ENCODE measurements at regions not wholly inside any gene's neighbourhood (a gene's known extent, or its start where the extent isn't known, plus 50 kb on each side); places are given as distances from the start of the nearest gene placed in this dataset.

- no peaks in the 10 kb centered on the region for H3K36me3 ChIP-seq (ENCODE audit: control insufficient read depth in 4 of 4, insufficient read depth in 4 of 4, low read length in 3 of 4)
- 85% methylated on average over 2 of the region's 4 CpGs for WGBS (ENCODE audit: insufficient coverage)
- POLR2A ChIA-PET, result no interaction called here
Measured at GRCh38 chr9:28264368-28264767, 691.1 kb upstream of the C9orf72 start.

GRCh38 chr9:28267351-28267750 lies 694.1 kb upstream of the C9orf72 start:
- no peak for DNase-seq
- CTCF ChIA-PET, result no interaction called here
- Histone ChIP-seq H3K27ac (ENCODE audit: insufficient read depth in 1 of 2, low read depth in 1 of 2, low read length in 2 of 2, poor library complexity in 1 of 2, severe bottlenecking in 2 of 2) (no peak overlapping the region), H3K4me1 (ENCODE audit: control extremely low read depth in 1 of 4, control insufficient read depth in 4 of 4, insufficient read depth in 4 of 4, low read length in 3 of 4) (no peaks in the 10 kb centered on the region), H3K9me3 (ENCODE audit: control extremely low read depth in 1 of 5, control insufficient read depth in 4 of 5, insufficient read depth in 2 of 5, low read depth in 1 of 5, low read length in 4 of 5) (no peaks in the 10 kb centered on the region), H3K4me3 (ENCODE audit: control insufficient read depth in 1 of 7, extremely low read depth in 1 of 7, insufficient read depth in 4 of 7, low read depth in 2 of 7, low read length in 6 of 7) (no peak overlapping the region), H3K27me3 (replicated peaks in 2 of 5; ENCODE audit: control insufficient read depth in 4 of 5, insufficient read depth in 5 of 5, low read length in 4 of 5) (no peaks in the 10 kb centered on the region), H3K36me3 (ENCODE audit: control insufficient read depth in 4 of 4, insufficient read depth in 4 of 4, low read length in 3 of 4) (no peaks in the 10 kb centered on the region)
- WGBS (ENCODE audit: insufficient coverage), result 81% methylated on average over 5 of the region's 6 CpGs
- POLR2A ChIA-PET, result no interaction called here

More at GRCh38 chr9:28264368-28264767, 691.1 kb upstream of the C9orf72 start:
- DNase-seq, result no peak
- no peak overlapping the region for H3K4me3 ChIP-seq (ENCODE audit: control insufficient read depth in 1 of 7, extremely low read depth in 1 of 7, insufficient read depth in 4 of 7, low read depth in 2 of 7, low read length in 6 of 7)
- no peak overlapping the region for H3K27ac ChIP-seq (ENCODE audit: insufficient read depth in 1 of 2, low read depth in 1 of 2, low read length in 2 of 2, poor library complexity in 1 of 2, severe bottlenecking in 2 of 2)
- CTCF ChIA-PET, result no interaction called here
- no peaks in the 10 kb centered on the region for H3K4me1 ChIP-seq (ENCODE audit: control extremely low read depth in 1 of 4, control insufficient read depth in 4 of 4, insufficient read depth in 4 of 4, low read length in 3 of 4)
- no peaks in the 10 kb centered on the region for H3K27me3 ChIP-seq (replicated peaks in 2 of 5; ENCODE audit: control insufficient read depth in 4 of 5, insufficient read depth in 5 of 5, low read length in 4 of 5)
- no peaks in the 10 kb centered on the region for H3K9me3 ChIP-seq (ENCODE audit: control extremely low read depth in 1 of 5, control insufficient read depth in 4 of 5, insufficient read depth in 2 of 5, low read depth in 1 of 5, low read length in 4 of 5)

- Histone ChIP-seq H3K27ac (ENCODE audit: insufficient read depth in 1 of 2, low read depth in 1 of 2, low read length in 2 of 2, poor library complexity in 1 of 2, severe bottlenecking in 2 of 2) (no peak overlapping the region), H3K9me3 (ENCODE audit: control extremely low read depth in 1 of 5, control insufficient read depth in 4 of 5, insufficient read depth in 2 of 5, low read depth in 1 of 5, low read length in 4 of 5) (no peaks in the 10 kb centered on the region), H3K27me3 (replicated peaks in 2 of 5; ENCODE audit: control insufficient read depth in 4 of 5, insufficient read depth in 5 of 5, low read length in 4 of 5) (no peaks in the 10 kb centered on the region), H3K4me1 (ENCODE audit: control extremely low read depth in 1 of 4, control insufficient read depth in 4 of 4, insufficient read depth in 4 of 4, low read length in 3 of 4) (no peaks in the 10 kb centered on the region), H3K4me3 (ENCODE audit: control insufficient read depth in 1 of 7, extremely low read depth in 1 of 7, insufficient read depth in 4 of 7, low read depth in 2 of 7, low read length in 6 of 7) (no peak overlapping the region), H3K36me3 (ENCODE audit: control insufficient read depth in 4 of 4, insufficient read depth in 4 of 4, low read length in 3 of 4) (no peaks in the 10 kb centered on the region)
- POLR2A ChIA-PET, result no interaction called here
- 92% methylated on average over 2 of the region's 4 CpGs for WGBS (ENCODE audit: insufficient coverage)
- CTCF ChIA-PET, result no interaction called here
- DNase-seq, result no peak
Measured at GRCh38 chr9:28270156-28270555, 696.9 kb upstream of the C9orf72 start.

GRCh38 chr9:28272127-28272526 lies 698.8 kb upstream of the C9orf72 start:
- WGBS (ENCODE audit: insufficient coverage), result 95% methylated on average over 3 of the region's 4 CpGs
- Histone ChIP-seq H3K9me3 (ENCODE audit: control extremely low read depth in 1 of 5, control insufficient read depth in 4 of 5, insufficient read depth in 2 of 5, low read depth in 1 of 5, low read length in 4 of 5) (no peaks in the 10 kb centered on the region), H3K4me3 (ENCODE audit: control insufficient read depth in 1 of 7, extremely low read depth in 1 of 7, insufficient read depth in 4 of 7, low read depth in 2 of 7, low read length in 6 of 7) (no peak overlapping the region), H3K27ac (ENCODE audit: insufficient read depth in 1 of 2, low read depth in 1 of 2, low read length in 2 of 2, poor library complexity in 1 of 2, severe bottlenecking in 2 of 2) (no peak overlapping the region), H3K4me1 (ENCODE audit: control extremely low read depth in 1 of 4, control insufficient read depth in 4 of 4, insufficient read depth in 4 of 4, low read length in 3 of 4) (no peaks in the 10 kb centered on the region), H3K36me3 (ENCODE audit: control insufficient read depth in 4 of 4, insufficient read depth in 4 of 4, low read length in 3 of 4) (no peaks in the 10 kb centered on the region), H3K27me3 (replicated peaks in 2 of 5; ENCODE audit: control insufficient read depth in 4 of 5, insufficient read depth in 5 of 5, low read length in 4 of 5) (no peaks in the 10 kb centered on the region)
- CTCF ChIA-PET, result no interaction called here
- POLR2A ChIA-PET, result no interaction called here
- DNase-seq, result no peak

- H3K4me1 ChIP-seq (ENCODE audit: control extremely low read depth in 1 of 4, control insufficient read depth in 4 of 4, insufficient read depth in 4 of 4, low read length in 3 of 4), result no peaks in the 10 kb centered on the region
- H3K27ac ChIP-seq (ENCODE audit: insufficient read depth in 1 of 2, low read depth in 1 of 2, low read length in 2 of 2, poor library complexity in 1 of 2, severe bottlenecking in 2 of 2), result no peak overlapping the region
- no peaks in the 10 kb centered on the region for H3K36me3 ChIP-seq (ENCODE audit: control insufficient read depth in 4 of 4, insufficient read depth in 4 of 4, low read length in 3 of 4)
- POLR2A ChIA-PET, result no interaction called here
- WGBS (ENCODE audit: insufficient coverage), result 56% methylated on average over 4 of the region's 4 CpGs
- H3K27me3 ChIP-seq (replicated peaks in 2 of 5; ENCODE audit: control insufficient read depth in 4 of 5, insufficient read depth in 5 of 5, low read length in 4 of 5), result no peaks in the 10 kb centered on the region
- no peaks in the 10 kb centered on the region for H3K9me3 ChIP-seq (ENCODE audit: control extremely low read depth in 1 of 5, control insufficient read depth in 4 of 5, insufficient read depth in 2 of 5, low read depth in 1 of 5, low read length in 4 of 5)
- CTCF ChIA-PET, result interaction anchor here (1.0 kb wide), 1 partner anchor 9 kb away, joined by 3 read pairs; no protein-coding TSS in a partner anchor
- no peak overlapping the region for H3K4me3 ChIP-seq (ENCODE audit: control insufficient read depth in 1 of 7, extremely low read depth in 1 of 7, insufficient read depth in 4 of 7, low read depth in 2 of 7, low read length in 6 of 7)
- DNase-seq, result no peak
Measured at GRCh38 chr9:28287455-28287854, 714.2 kb upstream of the C9orf72 start.

GRCh38 chr9:28289746-28290145 lies 716.5 kb upstream of the C9orf72 start:
- Histone ChIP-seq H3K27ac (ENCODE audit: insufficient read depth in 1 of 2, low read depth in 1 of 2, low read length in 2 of 2, poor library complexity in 1 of 2, severe bottlenecking in 2 of 2) (no peak overlapping the region), H3K4me3 (ENCODE audit: control insufficient read depth in 1 of 7, extremely low read depth in 1 of 7, insufficient read depth in 4 of 7, low read depth in 2 of 7, low read length in 6 of 7) (no peak overlapping the region), H3K4me1 (ENCODE audit: control extremely low read depth in 1 of 4, control insufficient read depth in 4 of 4, insufficient read depth in 4 of 4, low read length in 3 of 4) (no peaks in the 10 kb centered on the region), H3K27me3 (replicated peaks in 2 of 5; ENCODE audit: control insufficient read depth in 4 of 5, insufficient read depth in 5 of 5, low read length in 4 of 5) (no peaks in the 10 kb centered on the region), H3K36me3 (ENCODE audit: control insufficient read depth in 4 of 4, insufficient read depth in 4 of 4, low read length in 3 of 4) (no peaks in the 10 kb centered on the region), H3K9me3 (ENCODE audit: control extremely low read depth in 1 of 5, control insufficient read depth in 4 of 5, insufficient read depth in 2 of 5, low read depth in 1 of 5, low read length in 4 of 5) (no peaks in the 10 kb centered on the region)
- ChIA-PET POLR2A (no interaction called here), CTCF (no interaction called here)
- no peak for DNase-seq

- Histone ChIP-seq H3K4me1 (ENCODE audit: control extremely low read depth in 1 of 4, control insufficient read depth in 4 of 4, insufficient read depth in 4 of 4, low read length in 3 of 4) (no peaks in the 10 kb centered on the region), H3K4me3 (ENCODE audit: control insufficient read depth in 1 of 7, extremely low read depth in 1 of 7, insufficient read depth in 4 of 7, low read depth in 2 of 7, low read length in 6 of 7) (no peak overlapping the region), H3K27me3 (replicated peaks in 2 of 5; ENCODE audit: control insufficient read depth in 4 of 5, insufficient read depth in 5 of 5, low read length in 4 of 5) (no peaks in the 10 kb centered on the region), H3K36me3 (ENCODE audit: control insufficient read depth in 4 of 4, insufficient read depth in 4 of 4, low read length in 3 of 4) (no peaks in the 10 kb centered on the region), H3K27ac (ENCODE audit: insufficient read depth in 1 of 2, low read depth in 1 of 2, low read length in 2 of 2, poor library complexity in 1 of 2, severe bottlenecking in 2 of 2) (no peak overlapping the region), H3K9me3 (ENCODE audit: control extremely low read depth in 1 of 5, control insufficient read depth in 4 of 5, insufficient read depth in 2 of 5, low read depth in 1 of 5, low read length in 4 of 5) (no peaks in the 10 kb centered on the region)
- DNase-seq, result no peak
- ChIA-PET POLR2A (no interaction called here), CTCF (no interaction called here)
- no CpG with 5 or more reads among the region's 3 CpGs for WGBS (ENCODE audit: insufficient coverage)
Measured at GRCh38 chr9:28293369-28294090, 720.2 kb upstream of the C9orf72 start.
